ENCODE measurements at regions not wholly inside any gene's neighbourhood (a gene's known extent, or its start where the extent isn't known, plus 50 kb on each side); places are given as distances from the start of the nearest gene placed in this dataset.

GRCh38 chr3:30286811-30287210 lies 319.6 kb upstream of the TGFBR2 start:
- Histone ChIP-seq H3K27me3 (no peaks in the 10 kb centered on the region), H3K9me3 (no peaks in the 10 kb centered on the region), H3K4me3 (no peak overlapping the region), H4K20me1 (no peaks in the 10 kb centered on the region), H3K9ac (no peak overlapping the region), H3K27ac (no peak overlapping the region), H3K4me2 (peak overlapping the region; percentile 74), H3K36me3 (no peaks in the 10 kb centered on the region), H3K4me1 (peaks cover 52% of the 10 kb centered on the region)
- no peak for TF ChIP-seq Cebpa-rat (IDR thresholded peaks at IDR 0.05)

GRCh38 chr3:30288830-30289229 lies 317.6 kb upstream of the TGFBR2 start:
- no peak overlapping the region for H3K4me2 ChIP-seq
- H3K4me1 ChIP-seq = peaks cover 63% of the 10 kb centered on the region
- no peaks in the 10 kb centered on the region for H3K36me3 ChIP-seq
- no peak for TF ChIP-seq Cebpa-rat (IDR thresholded peaks at IDR 0.05)
- H3K4me3 ChIP-seq = no peak overlapping the region
- no peaks in the 10 kb centered on the region for H3K27me3 ChIP-seq
- H3K9ac ChIP-seq = no peak overlapping the region
- no peaks in the 10 kb centered on the region for H4K20me1 ChIP-seq
- no peak overlapping the region for H3K27ac ChIP-seq
- no peaks in the 10 kb centered on the region for H3K9me3 ChIP-seq

- no peak for TF ChIP-seq Cebpa-rat (IDR thresholded peaks at IDR 0.05)
- H3K27me3 ChIP-seq = no peaks in the 10 kb centered on the region
- no peak overlapping the region for H3K27ac ChIP-seq
- H3K4me2 ChIP-seq = peak overlapping the region; percentile 31
- H3K36me3 ChIP-seq = no peaks in the 10 kb centered on the region
- H3K4me1 ChIP-seq = peaks cover 62% of the 10 kb centered on the region
- no peak overlapping the region for H3K9ac ChIP-seq
- H4K20me1 ChIP-seq = no peaks in the 10 kb centered on the region
- no peak overlapping the region for H3K4me3 ChIP-seq
- no peaks in the 10 kb centered on the region for H3K9me3 ChIP-seq
Measured at GRCh38 chr3:30289324-30289723, 317.1 kb upstream of the TGFBR2 start.

GRCh38 chr3:30289766-30290165 lies 316.6 kb upstream of the TGFBR2 start:
- Histone ChIP-seq H3K4me1 (peaks cover 61% of the 10 kb centered on the region), H3K4me3 (no peak overlapping the region), H3K27ac (no peak overlapping the region), H3K36me3 (no peaks in the 10 kb centered on the region), H3K27me3 (no peaks in the 10 kb centered on the region), H3K9ac (no peak overlapping the region), H4K20me1 (no peaks in the 10 kb centered on the region), H3K4me2 (peak overlapping the region; percentile 31), H3K9me3 (no peaks in the 10 kb centered on the region)
- no peak for TF ChIP-seq Cebpa-rat (IDR thresholded peaks at IDR 0.05)

GRCh38 chr3:30290479-30290878 lies 315.9 kb upstream of the TGFBR2 start:
- Histone ChIP-seq H3K4me1 (peaks cover 54% of the 10 kb centered on the region), H4K20me1 (no peaks in the 10 kb centered on the region), H3K36me3 (no peaks in the 10 kb centered on the region), H3K27me3 (no peaks in the 10 kb centered on the region), H3K4me2 (peak overlapping the region; percentile 31; the same call in 1 of the 2 replicates), H3K4me3 (no peak overlapping the region), H3K9ac (no peak overlapping the region), H3K27ac (no peak overlapping the region), H3K9me3 (no peaks in the 10 kb centered on the region)
- TF ChIP-seq Cebpa-rat (IDR thresholded peaks at IDR 0.05) = no peak

- TF ChIP-seq Cebpa-rat (IDR thresholded peaks at IDR 0.05) = no peak
- Histone ChIP-seq H3K36me3 (no peaks in the 10 kb centered on the region), H3K4me2 (peak overlapping the region; percentile 41)
Measured at GRCh38 chr3:30292192-30292893, 314.1 kb upstream of the TGFBR2 start.

GRCh38 chr3:30293621-30294240 lies 312.7 kb upstream of the TGFBR2 start:
- Histone ChIP-seq H3K4me2 (no peak overlapping the region), H4K20me1 (no peaks in the 10 kb centered on the region), H3K27me3 (no peaks in the 10 kb centered on the region), H3K4me3 (no peak overlapping the region), H3K27ac (no peak overlapping the region), H3K9me3 (no peaks in the 10 kb centered on the region), H3K36me3 (no peaks in the 10 kb centered on the region), H3K9ac (no peak overlapping the region), H3K4me1 (peaks cover 36% of the 10 kb centered on the region)
- TF ChIP-seq Cebpa-rat (IDR thresholded peaks at IDR 0.05) = no peak

More at GRCh38 chr3:30292192-30292893, 314.1 kb upstream of the TGFBR2 start:
- no peaks in the 10 kb centered on the region for H4K20me1 ChIP-seq
- no peaks in the 10 kb centered on the region for H3K27me3 ChIP-seq
- H3K4me3 ChIP-seq = no peak overlapping the region
- 0 out of 2 replicates have a peak overlapping the region, but pooled peaks have one; percentile 25 for H3K27ac ChIP-seq
- H3K4me1 ChIP-seq = peaks cover 38% of the 10 kb centered on the region
- no peaks in the 10 kb centered on the region for H3K9me3 ChIP-seq
- no peak overlapping the region for H3K9ac ChIP-seq

GRCh38 chr3:30294241-30294667 lies 312.1 kb upstream of the TGFBR2 start:
- Histone ChIP-seq H3K36me3 (no peaks in the 10 kb centered on the region), H3K4me2 (no peak overlapping the region), H3K27ac (no peak overlapping the region), H3K4me3 (no peak overlapping the region), H3K9ac (no peak overlapping the region), H3K27me3 (no peaks in the 10 kb centered on the region), H3K9me3 (no peaks in the 10 kb centered on the region), H3K4me1 (peaks cover 30% of the 10 kb centered on the region), H4K20me1 (no peaks in the 10 kb centered on the region)
- TF ChIP-seq Cebpa-rat (IDR thresholded peaks at IDR 0.05) = no peak

- Histone ChIP-seq H3K27me3 (no peaks in the 10 kb centered on the region), H3K9me3 (no peaks in the 10 kb centered on the region), H3K4me1 (peaks cover 14% of the 10 kb centered on the region), H4K20me1 (no peaks in the 10 kb centered on the region), H3K4me2 (no peak overlapping the region), H3K27ac (no peak overlapping the region), H3K9ac (no peak overlapping the region), H3K36me3 (no peaks in the 10 kb centered on the region), H3K4me3 (no peak overlapping the region)
- TF ChIP-seq Cebpa-rat (IDR thresholded peaks at IDR 0.05) = no peak
Measured at GRCh38 chr3:30297112-30297511, 309.3 kb upstream of the TGFBR2 start.

- no peak for TF ChIP-seq Cebpa-rat (IDR thresholded peaks at IDR 0.05)
- H3K9me3 ChIP-seq = no peaks in the 10 kb centered on the region
- no peaks in the 10 kb centered on the region for H3K4me1 ChIP-seq
- H3K36me3 ChIP-seq = no peaks in the 10 kb centered on the region
- H3K27me3 ChIP-seq = no peaks in the 10 kb centered on the region
- H3K4me3 ChIP-seq = no peak overlapping the region
- no peak overlapping the region for H3K9ac ChIP-seq
- no peaks in the 10 kb centered on the region for H4K20me1 ChIP-seq
- H3K27ac ChIP-seq = no peak overlapping the region
- H3K4me2 ChIP-seq = no peak overlapping the region
Measured at GRCh38 chr3:30299674-30300385, 306.6 kb upstream of the TGFBR2 start.
